HG02798 (cell line): ENCODE measurements at regions not wholly inside any gene's neighbourhood (a gene's known extent, or its start where the extent isn't known, plus 50 kb on each side); places are given as distances from the start of the nearest gene placed in this dataset.

Source experiments
- ATAC-seq: cut with Tn5 transposase; IDR thresholded peaks from one replicate; pipeline ENCODE4 v1.9.1; 2021; ENCODE audit warnings: mild to moderate bottlenecking; ENCODE audit not compliant: unreplicated experiment, poor library complexity

DNA sequence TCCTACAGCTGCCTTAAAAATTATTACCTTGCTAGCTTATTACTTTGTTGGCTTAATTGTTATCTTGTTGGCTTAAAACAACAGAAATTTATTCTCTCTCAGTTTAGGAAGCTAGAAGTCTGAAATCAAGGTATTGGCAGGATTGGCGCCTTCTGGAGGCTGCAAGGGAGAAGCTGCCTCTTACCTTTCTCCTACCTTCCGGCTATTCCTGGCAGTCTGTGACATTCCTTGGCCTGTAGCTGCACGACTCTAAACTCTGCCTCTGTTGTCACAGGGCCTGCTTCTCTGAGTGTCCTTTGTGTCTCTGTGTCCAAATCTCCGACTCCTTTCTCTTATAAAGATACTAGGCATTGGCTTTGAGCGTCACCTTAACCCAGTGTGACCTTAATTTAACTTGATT is 579.9 kb upstream of the B3GALT2 start:
- no peak for ATAC-seq

DNA sequence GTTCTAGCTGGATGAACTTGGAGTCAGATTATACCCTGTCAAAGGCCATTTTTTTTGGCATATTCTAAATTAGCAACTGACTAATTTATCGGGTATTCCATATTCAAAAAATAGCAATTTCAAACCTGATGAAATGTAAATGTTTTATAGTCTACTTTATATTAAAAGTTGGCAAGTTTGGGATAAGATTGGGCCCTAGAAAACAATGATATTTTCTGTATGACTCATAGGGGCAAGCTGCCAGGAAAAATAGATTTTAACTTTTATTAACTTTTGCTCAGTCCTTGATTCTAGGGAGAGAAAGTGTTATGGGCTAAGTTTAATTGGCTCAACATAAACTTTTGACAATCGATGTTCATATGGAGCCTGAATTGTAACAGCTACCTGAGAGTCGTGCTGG is 576.9 kb upstream of the B3GALT2 start:
- ATAC-seq = no peak

DNA sequence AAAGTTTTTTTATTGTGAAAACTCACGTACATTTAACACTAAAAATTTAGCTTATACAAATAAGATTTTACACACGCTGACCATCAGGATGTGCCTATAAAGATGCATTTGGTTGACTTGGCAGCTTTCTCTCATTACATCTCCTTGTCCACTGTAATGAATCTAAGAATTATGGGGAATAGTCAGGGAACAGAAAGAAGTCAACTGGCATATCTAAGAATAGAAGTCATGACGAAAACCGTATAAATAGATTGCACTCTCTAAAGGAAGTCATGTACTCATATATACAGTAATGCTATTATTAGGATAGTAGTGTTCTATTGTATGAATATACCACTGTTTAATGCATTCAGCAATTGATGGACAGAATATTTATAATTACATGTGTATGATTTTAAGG is 575.8 kb upstream of the B3GALT2 start:
- ATAC-seq = no peak

DNA sequence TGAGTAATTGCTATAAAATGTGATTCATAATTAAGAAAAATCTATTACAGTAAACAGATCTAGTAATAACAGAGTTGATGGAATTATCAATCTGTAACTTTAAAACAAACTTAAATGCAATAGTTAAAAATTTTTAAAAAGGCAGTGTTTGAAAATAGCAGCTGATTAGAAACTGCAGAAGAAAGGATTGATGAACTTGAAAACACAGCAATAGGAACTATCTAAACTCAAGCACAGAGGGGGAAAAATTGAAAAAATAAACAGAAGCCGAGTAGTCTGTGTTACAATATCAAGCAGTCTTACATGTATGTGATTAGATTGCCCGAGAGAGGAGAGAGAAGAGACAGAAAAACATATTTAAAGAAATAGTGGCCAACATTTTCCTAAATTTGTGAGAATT is 569.0 kb upstream of the B3GALT2 start:
- ATAC-seq = no peak

DNA sequence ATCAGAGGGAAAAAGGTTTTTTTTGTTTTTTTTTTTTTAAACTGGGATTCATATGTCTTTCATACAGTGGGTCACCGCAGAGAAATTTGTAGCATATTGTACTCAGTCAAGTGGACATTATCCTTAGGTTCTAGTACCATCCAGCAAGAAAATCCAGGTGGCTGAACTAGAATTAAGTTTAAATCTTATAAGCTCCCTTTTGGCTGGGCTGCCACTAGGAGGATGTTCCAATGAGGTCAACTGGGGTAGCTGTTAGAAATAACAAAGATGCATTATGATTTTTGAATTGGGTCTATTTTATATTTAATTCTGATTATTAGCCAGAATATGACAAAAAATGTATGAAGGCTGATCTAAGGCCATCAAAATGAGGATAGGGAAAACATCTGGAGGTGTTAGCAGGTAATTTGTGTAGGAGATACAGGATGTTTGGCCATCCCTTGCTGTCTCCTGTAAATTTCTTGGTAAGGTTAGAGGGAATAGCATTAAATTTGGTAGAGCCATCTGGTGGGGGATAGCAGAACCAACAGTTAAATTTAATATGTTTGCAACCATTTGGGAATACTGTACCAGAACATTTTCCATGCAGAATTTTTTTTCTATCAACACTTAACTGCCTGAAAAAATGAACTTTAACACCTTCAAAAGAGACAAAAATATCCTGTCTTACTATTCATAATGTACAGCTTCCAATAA is 568.5 kb upstream of the B3GALT2 start:
- no peak for ATAC-seq

DNA sequence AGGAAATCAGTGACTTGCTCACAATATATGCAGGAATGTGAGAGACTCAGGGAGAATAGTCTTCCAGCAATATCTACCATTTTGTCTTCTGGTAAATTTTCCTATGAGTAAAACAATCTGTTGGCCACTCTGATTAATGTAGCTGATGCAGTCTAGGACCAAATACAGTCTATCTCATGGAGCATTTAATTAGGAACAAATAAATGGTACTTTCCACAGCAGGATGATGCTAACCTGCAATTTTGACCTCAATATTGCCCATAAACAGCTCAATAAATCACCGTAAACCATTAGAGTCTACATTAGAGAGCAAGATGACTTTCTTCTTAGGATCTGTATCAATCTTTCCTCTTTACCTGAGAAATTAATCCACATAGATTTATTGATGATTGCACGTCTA is 567.7 kb upstream of the B3GALT2 start:
- no peak for ATAC-seq

DNA sequence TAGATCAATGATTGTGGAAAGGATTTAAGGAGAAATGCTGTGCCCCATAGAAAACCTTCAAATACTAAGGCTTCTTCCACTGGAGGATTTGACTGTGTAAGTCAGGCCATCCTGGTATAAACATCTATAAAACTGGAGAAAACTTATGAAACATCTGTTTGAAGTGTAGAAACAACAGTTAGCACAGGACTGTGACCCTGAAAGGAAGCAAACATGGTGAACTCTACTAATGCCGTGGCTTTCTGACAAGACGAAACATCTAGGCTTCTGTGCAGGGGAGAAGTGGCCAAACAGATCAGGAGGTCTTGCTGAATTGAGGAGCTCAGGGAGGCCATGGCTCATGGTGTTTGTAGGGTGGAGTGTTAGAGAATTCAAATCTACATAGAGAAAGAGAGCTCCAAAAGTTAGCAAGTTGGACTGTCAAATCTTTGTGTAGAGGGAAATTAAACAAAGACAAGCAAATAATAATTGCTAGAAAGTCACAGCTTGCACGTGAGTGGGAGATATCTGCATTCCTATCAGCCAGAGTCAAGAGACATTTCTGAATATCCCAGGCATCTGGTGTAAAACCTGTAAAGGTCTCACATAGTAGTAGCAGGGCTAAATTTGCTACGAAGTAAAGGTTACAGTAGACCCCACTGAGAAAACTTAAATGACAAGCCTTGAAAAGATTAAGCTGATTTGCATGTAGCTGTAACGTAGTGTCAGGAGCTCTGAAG is 566.8 kb upstream of the B3GALT2 start:
- no peak for ATAC-seq

DNA sequence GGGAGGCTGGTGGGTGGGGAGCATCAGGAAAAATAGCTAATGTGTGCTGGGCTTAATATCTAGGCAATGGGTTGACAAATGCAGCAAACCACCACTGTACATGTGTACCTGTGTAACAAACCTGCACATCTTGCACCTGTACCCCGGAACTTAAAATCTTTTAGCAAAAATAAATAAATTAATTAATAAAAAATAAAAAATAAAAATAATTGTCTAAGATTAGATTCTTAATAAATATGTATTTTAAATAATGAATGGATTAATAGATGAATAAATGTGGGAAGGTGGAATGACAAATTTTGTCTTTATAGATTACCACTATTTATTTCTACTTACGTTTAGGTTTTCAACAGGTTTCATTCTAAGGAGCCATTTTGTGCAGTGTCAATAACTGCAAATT is 563.5 kb upstream of the B3GALT2 start:
- no peak for ATAC-seq

DNA sequence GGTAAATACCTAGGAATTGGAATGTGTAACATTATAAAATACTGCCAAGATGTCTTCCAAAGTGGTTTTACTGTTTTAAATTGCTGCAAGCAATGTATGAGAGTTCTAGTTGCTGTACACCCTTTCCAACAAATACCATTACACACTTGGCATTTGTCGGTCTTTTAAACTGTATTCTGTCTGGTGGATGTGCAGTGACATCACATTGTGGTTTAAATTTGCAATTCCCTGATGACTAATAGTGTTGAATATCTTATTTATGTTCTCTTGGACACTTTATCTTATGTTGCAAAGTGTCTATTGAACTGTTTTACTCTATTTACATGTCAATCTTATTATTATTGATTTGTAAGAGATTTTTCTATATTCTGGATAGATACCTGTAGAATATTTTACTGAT is 561.2 kb upstream of the B3GALT2 start:
- no peak for ATAC-seq

DNA sequence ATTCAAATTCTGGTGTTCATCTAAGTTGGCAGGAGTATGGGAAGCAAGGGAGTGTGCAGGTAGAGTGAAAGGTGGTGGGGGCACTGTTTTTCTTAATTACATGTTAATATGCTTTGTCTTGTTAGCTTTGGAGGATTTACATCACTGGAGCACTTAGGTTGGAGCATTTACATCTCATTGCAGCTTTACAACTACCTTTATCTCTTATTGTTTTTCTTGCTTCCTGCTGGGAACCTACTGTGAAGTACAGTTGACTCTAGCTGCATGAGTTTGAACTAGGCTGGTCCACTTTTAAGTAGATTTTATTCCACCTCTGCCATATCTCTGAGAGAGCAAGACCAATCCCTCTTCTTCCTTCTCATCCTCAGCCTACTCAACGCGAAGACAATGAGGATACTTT is 554.8 kb upstream of the B3GALT2 start:
- ATAC-seq = no peak

DNA sequence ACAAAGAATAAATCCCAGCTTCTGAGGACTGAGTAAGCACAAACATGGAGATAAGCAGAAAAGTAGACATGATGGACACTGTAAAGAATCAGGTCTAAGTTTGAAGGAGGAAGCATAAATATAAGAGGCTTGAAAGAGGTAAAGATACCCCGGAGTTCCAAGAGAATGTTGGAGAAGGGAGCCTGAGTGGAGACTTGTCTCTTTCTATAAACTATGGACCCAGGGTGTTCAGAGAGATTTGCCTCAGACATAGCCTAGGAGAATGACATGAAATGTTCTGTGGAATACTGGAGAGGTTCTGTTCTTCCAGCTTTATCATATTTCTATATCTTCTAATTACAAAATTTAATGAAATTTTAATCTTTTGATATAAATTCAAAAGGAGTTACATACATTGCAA is 554.3 kb upstream of the B3GALT2 start:
- ATAC-seq = no peak

DNA sequence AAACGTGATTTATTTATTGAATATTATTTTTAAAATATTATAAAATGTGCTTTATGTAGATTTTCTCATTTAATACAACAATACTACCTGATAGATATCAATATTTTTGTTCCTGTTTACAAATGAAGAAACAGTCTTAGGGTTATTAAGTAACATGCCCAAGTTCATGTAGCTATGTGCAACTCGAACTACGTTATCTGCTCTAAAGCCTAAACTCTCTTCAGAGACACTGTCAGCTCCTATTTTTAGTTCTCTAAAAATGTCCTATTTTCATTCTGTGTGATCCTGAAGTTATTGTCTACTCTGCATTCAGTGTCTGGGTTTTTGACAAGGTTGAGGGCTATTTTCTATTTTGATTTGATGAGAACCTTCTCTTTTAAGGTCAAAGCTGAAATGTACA is 550.1 kb upstream of the B3GALT2 start:
- ATAC-seq = no peak

DNA sequence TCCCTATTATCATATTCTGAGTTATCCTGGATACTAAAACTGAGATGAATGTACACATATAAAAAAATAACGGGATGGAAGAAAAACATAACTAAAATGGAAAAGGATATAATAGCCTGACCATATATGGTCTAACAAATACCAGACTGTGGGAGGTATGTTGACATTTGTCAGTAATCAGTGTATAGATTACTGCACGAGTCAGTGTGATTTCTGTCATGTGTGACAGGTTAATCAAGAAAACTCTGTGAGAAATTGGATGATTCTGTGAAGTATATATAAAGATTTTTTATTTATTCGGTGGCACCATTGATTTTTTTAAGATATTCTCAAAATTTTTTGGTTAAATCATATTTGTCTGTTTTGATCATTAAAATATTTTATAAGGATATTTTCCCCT is 547.3 kb upstream of the B3GALT2 start:
- ATAC-seq = no peak

DNA sequence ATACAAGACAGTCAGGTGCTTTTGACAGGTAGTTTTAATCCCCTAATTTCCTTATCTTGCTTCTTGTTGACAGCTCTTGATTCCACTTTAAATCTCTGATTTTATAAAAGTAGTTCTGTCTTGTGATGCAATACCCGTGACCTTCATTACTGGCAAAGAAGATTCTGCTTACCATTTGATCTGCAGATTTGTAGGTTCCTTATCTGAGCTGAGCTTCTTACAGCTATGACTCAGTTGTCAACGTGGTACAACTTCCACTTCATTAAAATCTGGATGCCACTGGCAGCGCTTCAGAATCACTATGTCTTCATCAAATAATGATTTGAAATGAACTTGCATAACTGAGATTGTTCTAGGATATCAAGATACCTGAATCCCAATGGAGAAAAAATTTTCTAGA is 543.6 kb upstream of the B3GALT2 start:
- no peak for ATAC-seq

DNA sequence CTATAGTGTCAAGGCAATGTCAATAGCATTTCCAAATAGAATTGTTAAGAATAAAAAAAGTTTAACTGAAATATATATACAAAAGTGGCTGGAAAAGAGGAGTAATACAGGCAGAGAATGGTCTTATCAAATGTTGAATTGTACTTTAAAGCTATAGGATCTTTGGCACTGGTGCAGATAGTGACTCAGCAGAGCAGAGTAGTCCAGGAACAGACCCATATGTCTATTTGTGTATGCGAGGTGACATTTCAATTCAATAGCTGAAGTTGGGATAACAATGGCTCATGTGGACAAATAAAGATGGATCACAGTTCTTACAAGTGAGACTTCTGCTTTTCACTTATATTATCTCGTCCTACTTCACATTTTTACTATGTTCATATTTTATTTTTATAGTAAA is 543.0 kb upstream of the B3GALT2 start:
- no peak for ATAC-seq

DNA sequence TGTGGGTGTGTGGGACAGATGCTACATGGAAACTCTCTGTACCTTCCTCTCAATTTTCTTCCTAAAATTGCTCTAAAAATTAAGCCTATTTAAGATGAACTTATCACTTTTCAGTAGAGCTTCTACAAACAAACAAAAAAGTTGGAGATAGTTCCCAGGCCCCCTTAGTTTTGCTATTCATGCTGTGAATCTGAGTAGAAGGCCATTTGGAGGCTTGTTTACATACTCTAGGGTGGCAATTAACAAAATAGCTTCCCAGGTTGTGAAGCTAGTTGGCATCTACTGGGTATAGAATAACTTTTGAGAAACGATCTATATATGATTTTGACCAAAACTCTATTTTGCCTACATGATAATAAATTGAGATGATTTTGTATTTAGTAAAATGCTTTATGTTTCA is 541.4 kb upstream of the B3GALT2 start:
- ATAC-seq = no peak

DNA sequence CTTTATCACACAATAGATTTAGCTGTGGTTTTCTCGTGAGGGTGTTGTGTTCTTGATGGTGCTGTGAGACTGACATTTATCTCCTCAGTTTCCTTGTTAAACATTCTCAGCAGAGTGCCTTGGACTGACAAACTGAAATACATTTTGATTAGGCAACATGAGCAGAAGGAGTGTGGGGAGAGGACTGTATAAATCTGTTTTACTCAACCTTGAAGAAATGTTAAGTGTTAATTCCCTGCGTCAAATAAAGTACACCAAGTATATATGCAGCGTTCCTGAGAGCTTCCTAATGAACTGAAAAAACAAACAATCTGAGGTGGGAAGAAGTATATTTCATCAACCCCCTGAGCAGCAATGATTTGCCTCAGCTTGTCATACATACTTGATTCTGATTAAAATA is 540.3 kb upstream of the B3GALT2 start:
- ATAC-seq = no peak

DNA sequence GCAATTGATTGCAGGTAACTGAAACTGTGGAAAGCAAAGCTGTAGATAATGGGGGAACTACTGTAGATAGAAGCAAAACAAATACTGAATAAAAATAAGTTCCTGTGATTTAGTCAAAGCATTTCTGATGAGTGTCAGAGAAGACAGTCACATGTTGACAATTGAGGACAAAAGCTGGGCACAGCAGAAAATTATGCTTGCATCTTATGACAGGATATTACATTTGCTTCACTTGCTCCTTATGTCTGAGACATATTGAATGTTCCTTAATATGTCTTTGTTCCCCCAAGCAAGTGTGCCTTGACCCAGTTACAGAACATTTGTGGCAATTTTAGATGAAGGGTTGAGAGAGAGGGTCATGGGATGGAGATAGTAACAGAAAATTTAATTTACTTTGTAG is 526.0 kb upstream of the B3GALT2 start:
- ATAC-seq = no peak

DNA sequence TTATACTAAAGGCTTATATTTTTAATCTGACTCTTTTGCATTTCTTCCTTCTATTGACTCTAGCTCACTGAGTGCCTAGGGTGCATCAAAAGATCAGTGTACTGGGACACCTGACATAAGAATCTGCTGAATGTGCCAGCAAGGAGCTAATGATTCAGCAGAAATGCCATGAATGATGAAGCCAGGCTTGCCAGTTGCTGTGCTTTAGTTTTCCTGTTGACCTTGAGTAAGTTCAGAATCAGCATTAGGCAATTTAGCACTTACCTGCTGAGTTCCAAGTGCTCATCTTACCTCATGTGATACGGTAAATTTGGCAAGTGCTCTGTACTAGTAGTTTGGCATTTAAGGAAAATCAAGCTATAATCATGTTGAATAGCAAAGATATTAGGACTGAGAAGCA is 523.2 kb upstream of the B3GALT2 start:
- no peak for ATAC-seq

DNA sequence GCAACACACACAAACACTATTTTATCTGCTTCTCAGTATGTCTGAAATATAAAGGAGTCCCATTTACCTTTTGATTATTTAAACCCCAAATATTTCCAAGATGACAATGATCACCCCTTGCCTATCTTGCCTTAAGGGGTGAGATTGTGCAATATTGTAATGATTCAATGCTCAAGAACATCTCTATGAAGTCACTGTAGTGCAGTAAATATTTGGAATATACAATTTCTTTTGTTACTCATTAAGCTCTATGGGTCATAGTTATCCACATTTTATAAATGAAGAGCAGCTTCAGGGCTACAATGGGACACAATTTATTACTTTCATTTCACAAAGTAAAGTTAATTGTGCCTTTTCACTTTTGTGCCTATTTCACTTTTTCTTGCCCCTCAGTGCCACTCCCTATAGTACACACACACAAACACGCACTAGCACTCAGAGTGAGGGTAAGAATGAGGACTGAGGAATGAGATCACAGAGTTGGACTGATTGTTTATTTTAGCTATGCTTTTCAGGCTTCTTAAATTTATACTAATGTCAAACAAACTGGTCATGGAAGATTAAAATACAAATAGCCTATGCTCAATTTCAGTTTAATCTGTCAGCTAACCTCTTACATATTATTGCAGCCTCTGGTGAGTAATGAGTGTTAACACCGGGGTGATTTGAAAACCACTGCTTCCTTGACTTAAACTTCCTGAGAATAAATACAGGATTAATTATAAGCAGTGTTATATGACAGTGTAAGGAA is 521.0 kb upstream of the B3GALT2 start:
- ATAC-seq = no peak

DNA sequence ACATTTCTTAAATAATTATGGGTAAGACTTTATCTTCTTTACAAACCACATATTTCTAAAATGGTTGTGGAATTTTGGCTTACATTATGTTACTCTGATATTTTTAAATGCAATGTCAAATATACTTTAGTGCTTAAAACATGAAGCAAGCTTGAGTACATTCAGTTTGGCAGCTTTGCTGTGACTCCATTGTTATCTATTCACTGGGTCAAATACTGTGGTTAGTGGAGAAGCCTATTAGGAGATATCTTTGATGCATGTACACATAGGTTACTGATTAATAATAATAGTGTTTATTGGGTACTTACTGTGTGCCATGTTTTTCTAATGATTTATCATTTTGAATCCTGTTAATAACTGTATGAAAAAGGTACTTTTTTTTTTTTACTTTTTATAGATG is 520.4 kb upstream of the B3GALT2 start:
- ATAC-seq = no peak

DNA sequence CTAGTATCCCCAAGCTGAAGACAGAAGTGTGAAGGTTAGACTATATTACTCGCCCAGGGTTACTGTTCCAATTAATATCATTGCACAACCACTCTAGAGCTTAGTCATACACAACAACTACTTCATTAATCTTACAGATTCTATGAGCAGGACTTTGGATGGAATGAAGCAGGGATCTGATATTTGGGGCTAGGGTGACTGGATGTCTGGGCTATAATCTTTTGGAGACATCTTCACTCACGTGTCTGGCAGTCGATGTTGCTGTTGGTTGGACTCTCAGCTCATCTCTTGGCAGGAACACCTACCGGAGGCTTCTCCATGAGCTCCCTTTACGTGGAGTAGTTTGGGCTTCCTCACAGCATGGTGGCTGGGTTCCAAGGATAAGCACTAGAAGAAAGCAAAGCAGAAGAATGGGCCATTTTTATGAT is 519.2 kb upstream of the B3GALT2 start:
- ATAC-seq = no peak
